Activated CD4-positive, alpha-beta T cell treated with anti-CD3 and anti-CD28 coated beads, Interleukin-2, amount 50 U/mL, for 4 hours (primary cell): ENCODE measurements at regions not wholly inside any gene's neighbourhood (a gene's known extent, or its start where the extent isn't known, plus 50 kb on each side); places are given as distances from the start of the nearest gene placed in this dataset.

Source experiments
- DNase-seq, 2 experiments: peaks; one replicate each; pipeline ENCODE4 v3.0.0-alpha.2; 2020

DNA sequence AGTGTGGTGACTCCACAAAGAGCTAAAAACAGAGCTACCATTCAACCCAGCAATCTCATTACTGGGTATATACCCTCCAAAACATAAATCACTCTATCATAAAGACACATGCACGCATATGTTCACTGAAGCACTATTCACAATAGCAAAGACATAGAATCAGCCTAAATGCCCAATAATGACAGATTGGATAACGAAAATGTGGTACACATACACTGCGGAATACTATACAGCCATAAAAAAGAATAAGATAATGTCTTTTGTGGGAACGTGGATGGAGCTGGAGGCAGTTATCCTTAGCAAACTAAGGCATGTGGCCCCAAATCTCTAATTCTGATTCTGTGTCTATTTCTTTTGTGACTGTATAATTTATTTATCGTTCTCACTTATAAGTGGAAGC lies 89.0 kb upstream of the PRNP start:
- no peak for DNase-seq

DNA sequence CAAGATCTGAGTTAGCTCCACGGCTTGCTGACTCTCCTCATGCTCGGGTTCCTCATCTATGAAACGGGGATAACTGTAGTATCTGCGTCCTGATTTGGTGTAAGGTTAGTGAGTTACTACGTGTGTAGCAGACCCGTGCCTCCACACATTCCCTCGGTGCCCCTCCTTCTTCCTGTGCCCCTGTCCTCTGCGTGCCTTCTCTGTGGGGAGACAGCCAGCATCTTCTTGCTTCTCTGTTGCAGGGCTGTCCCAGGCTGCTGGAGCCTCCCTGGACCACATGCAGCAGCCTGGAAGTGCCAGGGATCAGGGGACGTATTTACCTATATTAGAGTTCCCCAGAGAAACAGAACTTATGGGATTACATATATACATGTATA lies 93.1 kb upstream of the PRNP start:
- no peak for DNase-seq

DNA sequence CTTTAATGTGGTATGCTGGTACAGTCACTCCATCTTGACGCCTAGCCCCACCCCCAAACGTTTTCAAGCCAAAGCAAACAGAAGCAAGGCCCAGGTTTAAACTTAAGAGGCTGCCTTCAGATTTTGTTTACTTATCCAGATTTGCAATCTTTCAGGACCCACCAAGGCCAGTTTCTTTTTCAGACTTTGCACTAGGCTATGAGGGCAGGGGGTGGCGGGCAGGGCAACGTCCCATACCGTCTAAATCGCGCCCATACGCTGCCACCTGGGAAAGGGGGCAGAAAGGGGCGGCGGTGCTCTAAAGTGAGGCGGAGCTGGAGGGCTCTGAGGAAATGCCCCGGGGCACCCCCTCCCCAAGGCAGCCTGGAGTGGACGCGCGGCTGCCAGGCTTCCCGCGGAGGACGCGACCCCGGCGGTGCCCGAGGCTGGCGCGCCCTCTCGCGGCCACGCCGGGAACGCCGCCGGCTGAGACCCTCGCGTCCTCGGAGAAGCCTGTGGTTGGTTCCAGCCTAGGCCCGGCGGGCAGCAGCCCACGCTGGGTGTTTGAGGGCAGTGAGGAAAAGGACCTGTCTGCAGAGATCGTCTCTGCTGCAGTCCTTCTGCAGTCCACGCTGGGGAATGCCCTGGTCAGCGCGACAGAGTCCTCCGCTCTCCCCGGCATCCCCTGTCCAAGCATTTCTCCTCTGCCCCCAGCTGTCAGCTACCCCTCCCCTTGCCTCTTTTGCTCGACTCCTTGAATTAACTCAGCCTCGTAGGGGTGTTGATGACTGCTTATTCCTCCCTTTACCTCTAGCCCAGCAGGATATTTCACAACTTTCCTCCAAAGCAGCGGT lies 93.7 kb upstream of the PRNP start:
- peak; percentile 28 to 29 for DNase-seq

DNA sequence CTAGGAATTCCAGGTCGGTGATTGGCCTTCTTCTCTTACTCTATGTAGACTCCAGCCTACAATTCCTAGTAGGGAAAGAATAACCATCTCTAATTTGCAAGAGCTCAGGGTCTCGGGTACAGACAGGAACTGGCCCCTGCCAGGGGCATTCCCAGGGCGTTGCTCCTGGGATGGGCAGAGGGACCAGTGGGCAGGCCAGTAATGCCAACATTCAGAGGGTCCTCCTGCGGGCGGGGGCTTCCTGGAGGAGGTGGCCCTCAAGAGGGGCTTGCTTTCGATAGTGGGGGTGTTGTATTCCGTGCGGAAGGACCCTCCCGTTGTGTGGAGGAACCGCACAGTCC lies 94.3 kb upstream of the PRNP start:
- no peak for DNase-seq

DNA sequence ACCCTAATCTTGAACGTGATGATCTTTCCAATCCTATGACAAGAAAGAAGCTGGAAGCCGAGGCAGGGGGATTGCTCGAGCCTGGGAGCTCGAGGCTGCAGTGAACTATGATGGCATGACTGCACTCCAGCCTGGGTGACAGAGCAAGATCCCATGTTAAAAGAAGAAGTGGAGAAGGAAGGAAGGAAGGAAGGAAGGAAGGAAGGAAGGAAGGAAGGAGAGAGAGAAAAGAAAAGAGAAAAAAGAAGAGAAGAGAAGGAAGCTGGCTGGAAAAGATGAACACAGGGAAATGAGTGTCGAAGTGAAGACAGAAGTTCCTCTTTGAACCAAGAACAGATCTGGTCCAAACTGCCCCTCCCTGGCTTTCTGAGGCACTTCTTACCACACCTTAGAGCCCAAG lies 100.5 kb upstream of the PRNP start:
- DNase-seq, result no peak

DNA sequence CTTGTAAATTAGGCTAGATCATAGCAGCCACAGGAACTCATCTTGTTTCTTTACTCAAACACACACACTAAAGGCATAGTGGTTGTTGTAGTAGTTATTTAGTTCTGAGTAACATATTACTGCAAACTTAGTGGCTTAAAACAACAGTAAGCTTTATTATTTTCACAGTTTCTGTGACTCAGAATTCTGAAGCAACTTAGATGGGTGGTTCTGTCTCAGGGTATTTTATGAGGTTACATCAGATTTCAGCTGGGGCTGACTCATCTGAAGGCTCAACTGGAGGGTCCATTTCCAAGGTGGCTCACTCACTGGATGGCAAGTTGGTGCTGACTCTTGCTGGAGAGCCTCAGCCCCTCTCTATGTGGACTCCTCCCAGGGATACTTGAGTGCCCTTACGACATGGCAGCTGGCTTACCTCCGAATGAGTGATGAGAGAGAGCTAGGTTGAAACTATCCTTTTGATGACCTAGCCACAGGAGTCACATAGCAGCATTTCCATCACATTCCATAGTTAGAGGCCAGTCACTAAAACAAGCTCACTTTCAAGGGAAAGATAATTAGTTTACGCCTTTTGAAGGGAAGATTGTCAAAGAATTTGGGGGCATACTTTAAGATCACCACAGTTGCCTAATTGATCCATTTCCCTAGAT lies 101.0 kb upstream of the PRNP start:
- no peak for DNase-seq

DNA sequence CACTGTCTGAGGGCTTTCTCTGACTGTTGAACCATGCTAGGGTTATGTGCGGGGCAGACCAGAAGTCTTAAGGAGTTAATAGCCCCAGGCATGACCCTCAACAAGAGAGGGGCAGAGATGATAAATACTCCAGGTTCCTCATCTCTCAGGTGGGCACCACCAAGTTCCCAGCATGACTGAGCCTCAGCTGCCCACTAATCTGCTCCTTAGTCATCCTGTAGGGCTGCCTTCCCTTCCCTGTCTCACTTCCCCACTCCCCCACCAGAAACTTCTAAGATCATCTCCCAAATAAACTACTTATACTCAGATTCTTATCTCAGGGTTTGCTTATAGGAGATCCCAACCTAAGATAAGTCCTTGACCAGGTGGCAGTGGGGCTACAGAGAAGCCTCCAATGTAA lies 101.7 kb upstream of the PRNP start:
- no peak for DNase-seq

DNA sequence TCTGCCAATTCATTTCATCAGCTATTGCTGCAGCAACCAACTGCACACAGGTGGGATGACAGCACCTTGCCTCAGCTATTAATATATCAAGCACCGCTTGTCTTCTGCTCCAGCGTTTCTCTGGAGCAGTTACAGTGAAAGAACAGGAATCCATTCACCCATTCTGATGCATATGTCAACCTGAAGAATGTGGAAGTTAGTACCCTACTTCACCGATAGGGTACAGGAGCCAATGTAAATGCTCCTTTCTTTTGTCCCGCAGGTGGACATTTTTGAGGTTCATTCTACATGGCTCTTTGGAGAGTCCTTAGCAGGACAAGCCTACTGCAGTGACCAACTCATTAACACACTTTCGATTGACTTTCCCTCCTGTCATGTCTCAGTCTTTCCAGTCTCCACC lies 104.4 kb upstream of the PRNP start:
- no peak for DNase-seq

DNA sequence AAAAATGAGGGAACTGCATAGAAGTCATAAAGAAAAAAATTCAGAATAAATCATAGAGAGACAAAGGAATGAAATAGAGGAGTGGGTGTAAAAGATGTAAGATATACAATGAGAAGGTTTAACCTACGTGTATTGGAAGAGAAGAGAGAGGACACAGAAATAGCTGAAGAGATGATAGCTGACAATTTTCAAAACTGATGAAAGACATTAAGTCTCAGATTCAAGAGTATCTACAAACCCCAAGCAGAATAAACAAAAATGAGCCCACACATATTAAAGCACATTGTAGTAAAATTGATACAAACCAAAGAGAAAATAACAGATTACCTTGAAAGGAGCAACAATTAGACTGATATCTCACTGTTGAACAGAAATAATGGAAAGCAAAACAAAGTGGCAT lies 107.9 kb upstream of the PRNP start:
- no peak for DNase-seq

DNA sequence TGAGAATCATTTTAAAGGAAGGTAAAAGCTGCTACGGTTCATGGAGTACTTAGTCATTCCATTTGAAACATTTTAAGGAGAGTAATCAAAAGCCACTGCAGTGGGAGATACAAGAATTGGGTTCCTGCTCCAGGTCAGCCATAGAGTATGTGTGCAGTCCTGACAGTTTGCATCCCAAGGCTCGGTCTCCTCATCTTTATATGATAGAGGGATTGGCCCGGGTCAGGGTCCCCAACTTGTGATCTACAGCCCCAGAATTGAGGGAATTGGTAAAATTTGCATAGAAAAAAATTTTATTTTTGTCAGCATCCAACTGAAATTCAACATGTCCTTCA lies 111.9 kb upstream of the PRNP start:
- DNase-seq, result no peak

DNA sequence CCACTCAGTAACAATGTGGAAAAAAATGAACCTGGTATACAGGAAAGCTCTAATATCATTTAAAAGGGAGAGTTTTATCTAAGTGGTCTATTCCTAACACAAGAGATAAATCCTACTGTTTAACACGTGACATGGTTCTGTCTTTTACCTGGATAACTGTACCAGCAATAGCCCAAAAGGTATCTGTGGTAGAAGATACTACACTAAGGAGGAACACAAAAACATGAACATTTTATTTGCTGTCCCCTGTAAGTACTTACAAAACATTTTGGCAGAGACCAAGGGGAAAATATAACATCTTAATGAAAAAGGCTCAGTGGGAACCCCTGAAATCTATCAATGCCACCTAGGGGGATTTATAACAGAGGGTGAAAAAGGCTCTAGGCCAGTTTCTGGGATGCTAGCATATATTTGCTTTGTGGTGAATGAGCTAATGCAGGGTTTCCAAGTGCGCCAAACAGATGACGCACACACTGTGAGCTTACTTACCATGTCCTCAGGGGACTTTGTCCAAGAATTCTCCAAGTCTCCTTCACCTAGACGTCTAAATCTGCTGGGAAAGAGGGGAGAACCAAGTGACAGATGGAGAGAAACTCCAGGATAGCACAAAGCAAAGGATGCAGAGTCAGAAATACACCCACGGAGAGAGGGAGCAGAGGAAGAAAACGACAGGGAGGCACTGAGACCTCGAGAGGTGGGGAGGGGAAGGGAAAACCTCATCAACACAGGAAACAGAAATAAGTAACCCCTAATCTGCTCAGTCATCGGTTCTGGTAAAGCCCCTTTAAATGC lies 112.5 kb upstream of the PRNP start:
- no peak for DNase-seq

DNA sequence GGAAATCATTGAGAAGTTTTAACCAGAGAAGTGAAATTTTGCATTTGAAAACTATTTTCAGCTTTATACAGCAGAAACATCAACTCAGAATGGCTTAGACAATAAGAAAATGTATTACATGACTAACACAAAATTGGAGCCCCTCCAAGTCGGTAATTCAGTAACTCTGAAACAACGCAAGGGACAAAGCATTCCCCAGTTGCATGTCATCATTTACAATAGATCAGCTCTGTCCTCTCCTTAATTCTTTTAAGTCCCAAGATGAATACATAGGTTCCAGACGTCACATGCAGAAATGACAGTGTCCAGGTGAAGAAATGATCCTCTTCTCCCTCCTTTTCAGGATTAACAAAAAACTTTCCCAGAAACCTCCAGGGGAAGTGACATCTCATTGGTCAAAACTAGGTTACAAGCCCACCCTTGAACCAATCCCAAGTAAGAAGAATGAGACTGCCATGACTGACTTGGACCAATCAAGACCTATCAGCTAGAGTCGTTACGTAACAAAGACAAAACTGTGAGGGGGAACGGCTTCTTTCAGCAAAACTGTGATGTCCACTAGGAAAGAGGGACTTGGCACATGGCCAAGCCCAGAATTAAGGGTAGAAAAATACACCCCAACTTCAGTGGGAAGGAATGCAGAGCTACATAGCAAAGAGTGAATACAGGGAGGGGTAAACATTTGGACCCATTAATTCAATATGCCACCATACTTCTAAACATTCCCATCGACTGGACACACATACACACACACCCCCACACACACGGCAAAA lies 114.3 kb upstream of the PRNP start:
- DNase-seq, result no peak

DNA sequence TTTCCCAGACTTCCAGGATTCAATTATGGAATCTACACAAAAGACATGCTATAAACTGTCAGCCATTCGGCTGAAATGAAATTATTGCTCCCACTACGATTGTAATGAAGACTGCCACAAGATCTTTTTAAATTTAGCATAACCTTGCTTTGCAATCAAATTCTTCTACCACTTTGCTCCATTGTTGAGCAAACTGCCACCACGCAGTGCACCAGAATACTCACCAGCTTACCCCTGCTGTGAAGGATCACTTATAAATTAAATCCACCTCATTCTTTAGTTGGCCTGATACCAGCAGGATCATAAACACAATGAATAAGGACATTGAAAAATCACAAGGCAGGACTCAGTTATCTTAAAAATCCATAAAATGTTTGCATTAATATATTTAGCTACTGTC lies 116.4 kb upstream of the PRNP start:
- DNase-seq, result no peak

DNA sequence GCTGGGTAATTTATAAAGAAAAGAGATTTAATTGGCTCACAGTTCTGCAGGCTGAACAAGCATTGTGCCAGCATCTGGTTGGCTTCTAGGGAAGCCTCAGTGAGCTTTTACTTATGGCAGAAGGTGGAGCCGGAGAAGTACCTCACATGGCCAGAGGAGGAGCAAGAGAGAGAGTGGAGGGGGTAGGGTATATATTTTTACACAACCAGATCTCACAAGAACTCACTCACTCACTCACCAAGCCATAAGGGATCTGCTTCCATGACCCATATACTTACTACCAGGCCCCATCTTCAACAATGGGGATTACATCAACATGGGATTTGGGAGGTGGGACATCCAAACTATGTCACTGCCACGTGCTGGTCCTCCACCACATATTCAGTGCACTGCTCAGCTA lies 117.2 kb upstream of the PRNP start:
- DNase-seq, result no peak

DNA sequence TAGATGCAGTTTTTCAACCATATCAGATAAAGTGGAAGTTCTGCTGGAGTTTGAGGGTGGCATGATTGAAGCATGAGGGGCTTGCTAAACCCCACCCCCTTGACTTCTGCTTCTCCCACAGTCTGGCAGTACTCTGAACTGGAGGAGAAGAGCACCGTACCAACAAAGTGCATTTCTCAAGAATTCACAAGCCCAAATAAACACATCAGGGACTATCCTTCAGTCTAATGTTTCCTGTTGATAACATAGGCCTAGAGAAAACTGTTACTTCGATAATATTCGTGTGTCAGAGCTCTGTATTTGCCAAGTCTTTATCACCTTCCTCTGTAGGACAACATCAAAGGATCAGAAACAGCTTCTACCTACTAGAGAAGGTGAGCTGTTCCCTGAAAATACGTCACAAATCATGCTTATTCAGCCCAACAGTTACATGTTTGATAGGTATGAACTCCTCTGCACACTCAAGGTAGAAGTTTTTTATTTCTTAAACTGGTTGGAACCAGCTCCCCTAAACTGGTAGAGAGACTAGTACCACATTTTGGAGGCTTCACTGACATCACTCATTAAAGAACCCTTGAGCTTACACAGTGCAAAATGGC lies 117.8 kb upstream of the PRNP start:
- DNase-seq, result no peak

DNA sequence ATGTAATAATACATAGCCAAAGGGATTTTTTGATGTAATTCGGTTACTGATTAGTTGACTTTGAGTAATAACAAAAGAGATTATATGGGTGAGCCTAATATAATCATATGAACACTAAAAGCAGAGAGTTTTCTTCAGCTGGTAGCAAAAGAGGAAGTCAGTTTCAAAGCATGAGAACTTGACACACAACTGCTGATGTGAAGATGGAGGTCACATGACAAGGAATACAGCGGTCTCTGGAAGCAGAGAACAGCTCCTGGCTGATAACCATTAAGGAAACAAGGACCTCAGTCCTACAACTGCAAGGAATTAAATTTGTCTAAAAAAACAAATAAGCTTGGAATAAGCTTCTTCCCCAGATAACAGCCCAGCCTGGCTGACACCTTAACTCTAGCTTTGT lies 119.1 kb upstream of the PRNP start:
- no peak for DNase-seq

DNA sequence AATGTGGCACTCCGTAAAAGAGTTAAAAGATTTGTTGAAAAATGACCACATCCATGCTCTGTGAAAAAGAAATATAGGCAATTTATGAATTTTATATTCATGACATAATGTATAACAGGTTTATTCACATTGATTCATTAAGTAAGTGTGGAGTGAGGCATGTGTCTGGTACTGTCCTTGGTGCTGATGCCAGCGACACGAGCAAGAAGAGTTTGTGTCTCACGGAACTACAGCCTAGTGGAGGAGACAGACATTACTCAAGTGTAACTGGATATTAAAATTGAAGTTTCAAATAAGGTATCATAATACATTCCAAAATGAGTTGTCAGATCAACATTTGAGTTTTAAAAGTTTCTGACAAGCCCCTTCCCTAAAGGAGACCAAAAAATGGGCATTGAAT lies 122.7 kb upstream of the PRNP start:
- no peak for DNase-seq

DNA sequence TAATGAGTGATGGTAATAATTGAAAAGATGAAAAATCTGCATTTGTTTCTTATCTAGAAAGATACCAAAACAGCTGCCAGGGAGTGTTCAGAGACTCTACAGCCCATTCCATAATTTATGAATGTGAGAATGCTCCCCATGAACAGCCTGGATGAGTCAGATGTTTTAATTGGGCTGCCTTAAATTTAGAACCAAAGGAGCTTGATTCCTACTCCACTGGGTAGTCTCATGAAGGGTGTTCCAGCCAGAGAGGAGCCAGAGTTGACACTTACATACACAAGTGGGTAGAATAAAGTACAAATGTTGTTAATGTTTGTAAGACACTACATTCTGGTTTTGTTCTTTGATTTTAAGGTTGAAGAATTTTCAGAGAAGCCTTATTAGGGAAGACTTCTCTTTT lies 123.2 kb upstream of the PRNP start:
- no peak for DNase-seq

DNA sequence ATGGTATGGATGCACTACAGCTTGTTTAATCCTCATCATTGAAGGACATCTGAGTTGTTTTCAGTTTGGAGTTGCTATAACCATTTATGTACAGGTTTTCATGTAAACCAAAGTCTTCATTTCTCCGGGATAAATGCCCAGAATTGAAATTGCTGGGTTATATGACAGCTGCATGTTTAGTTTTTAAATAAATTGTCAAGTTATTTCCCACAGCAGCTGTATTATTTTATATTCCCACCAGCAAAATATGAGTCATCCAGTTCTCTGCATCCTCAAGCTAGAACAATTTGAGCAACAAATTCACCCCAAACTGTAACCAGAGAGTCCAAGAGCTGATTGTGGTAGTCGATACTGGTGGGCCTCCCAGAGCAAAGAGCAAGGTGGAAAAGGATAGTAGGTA lies 125.6 kb upstream of the PRNP start:
- no peak for DNase-seq

DNA sequence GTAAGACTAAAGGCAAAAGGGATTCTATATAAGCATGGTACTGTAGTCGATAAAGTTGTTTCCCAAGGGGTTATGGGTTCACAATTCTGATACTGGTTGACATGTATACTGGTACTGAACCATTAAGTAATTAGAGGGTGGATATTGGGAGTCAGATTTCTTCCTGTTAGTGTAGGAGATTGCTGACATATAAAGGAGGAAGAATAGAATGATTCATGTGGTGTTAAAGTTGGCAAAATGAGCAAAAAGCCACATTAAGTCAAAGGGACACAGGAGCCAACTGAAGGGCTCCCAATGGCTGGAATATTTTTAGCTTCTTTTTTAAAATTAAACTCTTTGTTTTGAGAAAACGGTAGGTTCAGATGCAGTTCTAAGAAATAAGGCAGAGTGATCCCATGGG lies 126.3 kb upstream of the PRNP start:
- DNase-seq, result no peak

DNA sequence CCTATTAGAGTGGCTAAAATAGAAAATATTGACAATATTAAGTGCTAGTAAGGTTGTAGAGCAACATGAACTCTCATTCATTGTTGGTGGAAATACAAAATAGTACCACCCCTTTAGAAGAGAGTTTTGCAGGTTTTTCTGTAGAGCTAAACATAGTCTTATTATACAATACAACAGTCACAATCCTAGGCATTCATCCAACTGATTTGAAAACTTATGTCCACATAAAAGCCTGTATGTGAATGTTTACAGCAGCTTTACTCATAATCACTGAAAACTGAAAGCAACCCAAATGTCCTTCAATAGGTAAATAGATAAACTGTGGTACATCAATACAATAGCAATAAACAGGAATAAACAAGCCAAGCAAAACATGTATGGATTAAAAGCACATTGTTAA lies 127.2 kb upstream of the PRNP start:
- DNase-seq, result no peak

DNA sequence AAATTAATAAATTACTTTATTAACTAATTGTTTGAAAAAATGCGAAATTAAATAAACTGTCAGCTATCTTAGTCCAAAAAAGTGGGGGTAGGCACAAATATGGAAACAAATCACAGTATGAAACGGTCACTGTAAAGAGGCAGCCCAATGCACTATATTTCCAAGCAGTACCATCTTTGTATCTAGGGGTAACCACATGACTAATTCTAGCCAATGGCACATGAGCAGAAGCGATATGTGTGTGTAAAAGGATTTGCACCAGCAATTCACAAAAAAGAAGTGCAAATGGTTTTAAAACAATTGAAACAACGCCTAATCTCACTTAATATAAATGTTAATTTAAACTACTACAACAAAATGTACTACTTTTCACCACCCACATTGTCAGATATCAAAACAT lies 129.5 kb upstream of the PRNP start:
- DNase-seq, result no peak

DNA sequence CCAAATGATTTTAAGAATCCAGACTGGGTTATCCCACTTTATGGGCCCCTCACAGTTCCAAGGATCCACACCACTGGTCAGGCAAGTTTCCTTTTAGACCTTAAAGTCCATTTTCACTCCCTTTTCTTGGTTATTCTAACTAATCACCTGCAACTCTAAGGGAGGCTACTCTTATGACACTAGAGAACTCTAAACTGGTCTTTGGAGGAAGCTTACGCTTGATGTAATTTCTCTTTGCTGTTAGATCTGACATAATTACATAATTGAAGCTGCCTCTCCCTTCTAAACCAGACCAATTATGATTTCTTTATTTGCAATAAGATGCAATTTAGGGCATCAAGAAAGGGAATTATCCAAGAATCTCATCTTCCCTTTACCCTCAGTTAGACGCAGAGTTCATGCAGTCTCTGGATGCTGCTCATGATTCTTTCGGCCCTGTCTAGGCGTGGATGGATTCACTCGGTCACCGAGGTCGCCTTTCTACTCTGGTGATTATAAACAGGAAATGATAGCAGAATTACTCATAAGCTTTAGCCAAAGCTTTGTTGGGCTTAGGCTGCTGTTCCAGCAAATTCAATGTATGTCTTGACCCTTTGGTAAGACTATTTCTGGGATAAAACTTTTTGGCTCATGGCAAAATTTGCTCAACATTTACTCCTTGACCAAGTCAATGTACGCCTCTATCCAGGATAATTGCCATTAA lies 130.9 kb upstream of the PRNP start:
- no peak for DNase-seq
